ENCODE measurements at regions not wholly inside any gene's neighbourhood (a gene's known extent, or its start where the extent isn't known, plus 50 kb on each side); places are given as distances from the start of the nearest gene placed in this dataset.
A peak's percentile ranks its signal among the peaks of the same experiment; 100 is the strongest.
"Not testable (repeated sequence)": the region's sequence is repeated elsewhere in the genome, so short reads cannot be mapped to it uniquely, and the experiment has no call there.

DNA sequence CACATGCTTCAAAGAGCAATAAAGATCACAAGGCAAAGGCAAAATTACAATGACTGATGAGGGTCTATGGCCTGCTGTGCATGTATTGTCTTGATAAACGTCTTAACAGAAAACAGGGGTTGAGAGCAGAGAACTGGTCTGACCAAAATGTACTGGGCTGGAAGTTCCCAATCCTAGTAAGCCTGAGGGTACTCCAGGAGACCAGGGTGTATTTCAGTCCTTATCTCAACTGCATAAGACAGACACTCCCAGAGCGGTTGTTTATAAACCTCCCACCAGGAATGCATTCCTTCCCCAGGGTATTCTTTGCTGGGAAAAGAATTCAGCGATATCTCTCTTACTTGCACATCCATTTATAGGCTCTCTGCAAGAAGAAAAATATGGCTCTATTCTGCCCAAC is 521.8 kb upstream of the GNPDA2 start:
- DNase-seq, result not testable (repeated sequence)

- no peak for DNase-seq
These were observed 515.6 kb upstream of the GNPDA2 start for GRCh38 chr4:45241976-45242375.

GRCh38 chr4:45229206-45229605 is 502.9 kb upstream of the GNPDA2 start:
- no peak for DNase-seq

- no peak for DNase-seq
These were observed 489.7 kb upstream of the GNPDA2 start for GRCh38 chr4:45215976-45216542.

DNA sequence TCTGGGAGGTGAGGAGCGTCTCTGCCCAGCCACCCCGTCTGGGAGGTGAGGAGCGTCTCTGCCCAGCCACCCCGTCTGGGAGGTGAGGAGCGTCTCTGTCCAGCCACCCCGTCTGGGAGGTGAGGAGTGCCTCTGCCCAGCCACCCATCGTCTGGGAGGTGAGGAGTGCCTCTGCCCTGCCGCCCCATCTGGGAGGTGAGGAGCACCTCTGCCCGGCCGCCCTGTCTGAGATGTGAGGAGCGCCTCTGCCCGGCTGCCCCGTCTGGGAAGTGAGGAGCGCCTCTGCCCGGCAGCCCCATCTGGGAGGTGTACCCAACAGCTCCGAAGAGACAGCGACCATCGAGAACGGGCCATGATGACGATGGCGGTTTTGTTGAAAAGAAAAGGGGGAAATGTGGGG is 482.1 kb upstream of the GNPDA2 start:
- not testable (repeated sequence) for DNase-seq

- DNase-seq, result not testable (repeated sequence)
These were observed 481.5 kb upstream of the GNPDA2 start for GRCh38 chr4:45207864-45208331.

GRCh38 chr4:45207241-45207863 is 481.0 kb upstream of the GNPDA2 start:
- DNase-seq, result not testable (repeated sequence)

- DNase-seq, result no peak
These were observed 473.4 kb upstream of the GNPDA2 start for GRCh38 chr4:45199736-45200135.

GRCh38 chr4:45188501-45188900 is 462.1 kb upstream of the GNPDA2 start:
- no peak for DNase-seq

DNA sequence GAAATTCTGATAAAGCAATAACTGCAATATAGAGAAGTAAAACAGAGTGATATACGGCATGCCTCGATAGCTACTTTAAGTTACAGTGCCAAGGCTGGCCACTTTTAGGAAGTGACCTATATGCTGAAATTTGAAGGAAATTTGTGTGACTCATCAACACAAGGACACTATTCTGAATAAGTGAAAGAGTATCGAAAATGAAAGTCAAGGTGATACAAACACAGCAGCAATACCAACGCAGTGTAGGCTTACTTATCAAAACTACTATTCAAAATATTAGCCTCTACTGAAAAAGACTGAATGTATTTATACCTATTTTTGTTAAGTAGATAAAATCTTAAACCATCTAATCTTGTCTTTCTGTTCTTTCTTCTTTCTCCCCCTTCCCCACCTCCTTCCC is 459.9 kb upstream of the GNPDA2 start:
- DNase-seq, result no peak

DNA sequence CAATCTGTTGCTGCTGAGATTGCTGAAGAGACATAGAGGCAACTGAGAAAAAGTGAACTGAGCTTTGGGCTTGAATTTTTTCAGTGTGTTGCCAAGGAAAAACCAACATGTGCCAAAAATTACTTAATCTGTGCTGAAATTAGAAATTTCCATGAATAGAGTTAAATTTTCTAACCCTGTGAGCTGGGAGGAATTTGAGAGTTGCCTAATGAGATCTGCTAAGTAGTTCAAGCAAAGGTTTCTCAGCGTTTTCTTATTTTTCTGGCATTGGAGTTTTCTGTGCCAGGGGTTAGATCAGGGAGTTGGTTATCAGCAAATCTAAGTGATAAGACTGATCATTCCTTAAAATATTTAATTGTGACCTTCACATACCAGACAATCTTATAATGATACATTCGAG is 457.5 kb upstream of the GNPDA2 start:
- no peak for DNase-seq

GRCh38 chr4:45172636-45173035 is 446.3 kb upstream of the GNPDA2 start:
- DNase-seq, result peak in 2 of 56 donors; percentile 0

DNA sequence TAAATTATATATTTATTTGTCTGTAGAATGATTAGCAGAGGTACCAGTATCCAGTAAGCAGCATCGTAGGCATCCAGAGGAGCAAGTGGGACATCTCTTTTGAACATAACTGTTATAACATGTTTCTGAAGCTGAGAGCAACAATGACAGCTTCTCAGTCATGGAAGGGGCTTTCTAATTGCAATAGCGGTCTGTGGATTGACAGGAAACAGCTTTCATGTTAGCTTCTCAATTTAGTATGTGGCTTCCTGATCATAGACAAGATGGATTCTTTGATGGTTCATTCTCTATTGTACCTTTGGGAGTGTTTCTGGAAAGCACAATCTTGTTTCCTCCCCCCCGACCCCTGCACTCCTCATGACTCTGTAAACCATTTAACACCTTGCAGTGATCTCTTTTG is 434.6 kb upstream of the GNPDA2 start:
- no peak for DNase-seq

GRCh38 chr4:45155081-45155777 is 428.9 kb upstream of the GNPDA2 start:
- no peak for DNase-seq

GRCh38 chr4:45147866-45148265 is 421.5 kb upstream of the GNPDA2 start:
- DNase-seq, result no peak

DNA sequence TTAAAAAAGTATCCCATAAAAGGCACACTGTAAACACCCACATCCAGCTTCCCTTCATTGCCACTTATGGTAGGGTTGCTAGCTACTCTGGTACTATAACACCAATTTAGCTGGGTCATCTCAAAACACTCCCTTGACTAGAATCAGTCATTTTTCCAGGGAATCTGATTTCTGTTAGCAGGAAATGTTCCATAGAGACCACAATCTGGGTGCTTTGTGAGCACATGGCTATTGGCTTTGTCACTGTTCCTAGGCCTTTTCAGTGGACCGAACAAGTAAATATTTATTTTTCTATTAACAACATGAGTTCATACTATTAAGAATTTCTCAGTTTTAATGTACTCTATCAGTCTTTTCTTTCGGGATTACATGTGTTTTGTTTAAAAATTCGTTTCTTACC is 404.7 kb upstream of the GNPDA2 start:
- DNase-seq, result no peak

GRCh38 chr4:45122406-45122805 is 396.1 kb upstream of the GNPDA2 start:
- no peak for DNase-seq

DNA sequence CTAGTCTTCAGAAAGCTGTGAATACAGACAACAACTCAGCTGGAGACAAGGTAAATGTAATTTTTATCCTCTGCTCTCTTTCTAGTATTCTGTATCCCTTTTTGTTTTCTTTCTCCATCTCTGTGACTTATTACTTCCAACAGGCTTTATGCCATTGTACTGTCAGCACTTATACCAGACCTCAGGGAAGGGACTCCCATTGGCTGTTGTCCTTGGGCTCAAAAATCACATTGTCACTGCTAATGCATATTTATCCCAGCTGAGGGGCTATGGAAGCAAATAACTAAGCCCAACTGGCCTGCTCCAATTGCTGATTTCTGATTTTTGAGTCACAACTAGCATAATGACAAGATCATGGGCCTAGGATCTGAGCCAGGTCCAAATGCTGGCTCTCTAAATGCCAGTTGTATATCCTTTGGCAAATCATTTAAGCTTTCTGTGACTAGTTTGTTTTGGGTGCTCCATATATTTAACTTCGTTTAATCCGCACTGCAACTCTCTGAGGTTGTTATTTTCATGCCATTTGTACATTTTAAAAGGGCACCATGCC is 395.1 kb upstream of the GNPDA2 start:
- no peak for DNase-seq

GRCh38 chr4:45120163-45120562 is 393.8 kb upstream of the GNPDA2 start:
- no peak for DNase-seq

GRCh38 chr4:45119376-45119775 is 393.0 kb upstream of the GNPDA2 start:
- DNase-seq, result no peak

GRCh38 chr4:45102716-45103115 is 376.4 kb upstream of the GNPDA2 start:
- no peak for DNase-seq

All from amygdala (tissue), 56 donors.